Activated T-cell treated with anti-CD3 and anti-CD28 coated beads, Interleukin-2, amount 50 U/mL, for 4 hours (primary cell): ENCODE measurements at regions not wholly inside any gene's neighbourhood (a gene's known extent, or its start where the extent isn't known, plus 50 kb on each side); places are given as distances from the start of the nearest gene placed in this dataset.
"Not testable (repeated sequence)": the region's sequence is repeated elsewhere in the genome, so short reads cannot be mapped to it uniquely, and the experiment has no call there.

Experiments used
- ATAC-seq, 2 donors: fragments of 200-7000 bp; cut with Tn5 transposase; one replicate each; pipeline ENCODE4 v1.10.0; 2021
- DNase-seq: peaks from one replicate; pipeline ENCODE4 v3.0.0-alpha.2; 2020
- H3K27me3 Mint-ChIP-seq: one replicate; pipeline ENCODE4 v1.8.0; 2021; ENCODE audit warnings: low read depth, mixed read lengths
- H3K36me3 Mint-ChIP-seq: one replicate; pipeline ENCODE4 v1.8.0; 2022; ENCODE audit warnings: mixed read lengths; ENCODE audit not compliant: insufficient read depth
- H3K4me1 Mint-ChIP-seq: one replicate; pipeline ENCODE4 v1.8.0; 2021; ENCODE audit warnings: low read depth, mixed read lengths
- H3K4me3 Mint-ChIP-seq: one replicate; pipeline ENCODE4 v1.8.0; 2021; ENCODE audit warnings: mild to moderate bottlenecking, moderate library complexity, mixed read lengths
- H3K9me3 Mint-ChIP-seq: one replicate; pipeline ENCODE4 v1.8.0; 2021; ENCODE audit warnings: mixed read lengths

- H3K36me3 Mint-ChIP-seq, DNase-seq, H3K27me3 Mint-ChIP-seq, ATAC-seq, H3K4me3 Mint-ChIP-seq, H3K9me3 Mint-ChIP-seq: not testable (repeated sequence)
- H3K4me1 Mint-ChIP-seq: peaks cover 11% of the 10 kb centered on the region
These were observed 196.0 kb downstream of the KLRB1 start for GRCh38 chr12:9411616-9412268.

- not testable (repeated sequence) for DNase-seq, H3K9me3 Mint-ChIP-seq, ATAC-seq, H3K4me3 Mint-ChIP-seq, H3K4me1 Mint-ChIP-seq, H3K36me3 Mint-ChIP-seq, H3K27me3 Mint-ChIP-seq
These were observed 199.2 kb upstream of the PZP start for GRCh38 chr12:9407425-9407748.

DNA sequence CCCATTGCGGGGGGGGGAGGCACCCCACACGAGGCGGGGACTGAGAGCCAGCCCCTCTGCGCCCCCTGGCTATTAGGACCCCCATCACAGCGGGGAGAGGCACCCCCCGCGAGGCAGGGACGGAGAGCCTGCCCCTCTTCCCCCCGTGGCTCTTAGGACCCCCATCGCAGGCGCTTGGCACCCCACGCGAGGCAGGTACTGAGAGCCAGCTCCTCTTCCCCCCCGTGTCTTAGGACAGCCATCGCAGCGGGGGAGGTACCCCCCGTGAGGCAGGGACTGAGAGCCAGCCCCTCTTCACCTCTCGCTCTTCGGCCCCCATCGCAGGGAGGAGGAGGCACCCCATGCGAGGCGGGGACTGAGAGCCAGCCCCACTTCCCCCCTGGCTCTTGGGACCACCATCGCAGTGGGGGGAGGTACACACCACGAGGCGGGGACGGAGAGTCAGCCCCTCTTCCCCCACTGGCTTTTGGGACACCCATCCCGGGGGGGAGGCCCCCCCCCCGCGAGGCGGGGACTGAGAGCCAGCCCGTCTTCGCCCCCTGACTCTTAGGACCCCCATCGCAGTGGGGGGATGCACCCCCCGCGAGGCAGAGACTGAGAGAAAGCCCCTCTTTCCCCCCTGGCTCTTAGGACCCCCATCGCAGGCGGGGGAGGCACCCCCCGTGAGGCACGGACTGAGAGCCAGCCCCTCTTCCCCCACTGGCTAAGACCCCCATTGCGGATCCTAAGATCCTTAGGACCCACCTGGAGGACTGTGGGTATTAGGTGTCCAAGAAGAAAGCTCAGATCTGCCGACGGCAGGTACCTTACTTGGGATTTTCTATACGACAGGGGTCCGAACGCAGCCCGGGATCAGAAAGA lies 198.6 kb upstream of the PZP start:
- no peaks in the 10 kb centered on the region for H3K36me3 Mint-ChIP-seq

DNA sequence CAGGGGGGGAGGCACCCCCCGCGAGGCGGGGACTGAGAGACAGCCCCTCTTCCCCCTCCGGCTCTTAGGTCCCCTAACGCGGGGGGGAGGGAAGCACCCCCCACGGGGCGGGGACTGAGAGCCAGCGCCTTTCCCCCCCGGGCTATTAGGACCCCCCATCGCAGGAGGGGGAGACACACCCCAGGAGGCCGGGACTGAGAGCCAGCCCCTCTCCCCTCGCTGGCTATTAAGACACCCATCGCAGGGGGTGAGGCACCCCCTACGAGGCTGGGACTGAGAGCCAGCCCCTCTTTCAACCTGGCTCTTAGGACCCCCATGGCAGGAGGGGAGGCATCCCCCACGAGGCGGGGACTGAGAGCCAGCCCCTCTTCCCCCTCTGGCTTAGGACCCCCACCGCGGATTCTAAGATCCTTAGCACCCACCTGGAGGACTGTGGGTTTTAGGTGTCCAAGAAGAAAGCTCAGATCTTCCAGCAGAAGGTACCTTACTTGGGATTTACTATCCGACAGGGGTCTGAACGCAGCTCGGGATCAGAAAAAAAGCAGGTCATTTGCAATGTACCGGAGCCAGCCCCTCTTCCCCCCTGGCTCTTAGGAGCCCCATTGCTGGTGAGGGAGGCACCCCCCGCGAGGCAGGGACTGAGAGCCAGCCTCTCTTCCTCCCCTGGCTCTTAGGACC lies 197.8 kb upstream of the PZP start:
- no peak for DNase-seq
- no peak overlapping the region for H3K4me3 Mint-ChIP-seq
- H3K27me3 Mint-ChIP-seq: no peaks in the 10 kb centered on the region

More for the DNA sequence above, 198.6 kb upstream of the PZP start:
- Mint-ChIP-seq H3K9me3 (no peaks in the 10 kb centered on the region), H3K4me3 (no peak overlapping the region), H3K27me3 (no peaks in the 10 kb centered on the region), H3K4me1 (peaks cover under 1% of the 10 kb centered on the region)
- ATAC-seq (no peak), DNase-seq (no peak)

GRCh38 chr12:9404469-9405260 lies 196.5 kb upstream of the PZP start:
- no peak overlapping the region for H3K4me3 Mint-ChIP-seq
- ATAC-seq (no peak), DNase-seq (no peak)
- H3K36me3 Mint-ChIP-seq: no peaks in the 10 kb centered on the region
- H3K9me3 Mint-ChIP-seq: no peaks in the 10 kb centered on the region
- no peaks in the 10 kb centered on the region for H3K4me1 Mint-ChIP-seq
- H3K27me3 Mint-ChIP-seq: no peaks in the 10 kb centered on the region

More for the DNA sequence above, 197.8 kb upstream of the PZP start:
- H3K36me3 Mint-ChIP-seq: no peaks in the 10 kb centered on the region
- H3K9me3 Mint-ChIP-seq: no peaks in the 10 kb centered on the region
- H3K4me1 Mint-ChIP-seq: no peaks in the 10 kb centered on the region
- ATAC-seq: no peak

GRCh38 chr12:9404031-9404430 lies 195.8 kb upstream of the PZP start:
- H3K9me3 Mint-ChIP-seq: no peaks in the 10 kb centered on the region
- no peak for DNase-seq
- no peaks in the 10 kb centered on the region for H3K36me3 Mint-ChIP-seq
- no peaks in the 10 kb centered on the region for H3K27me3 Mint-ChIP-seq
- H3K4me1 Mint-ChIP-seq: no peaks in the 10 kb centered on the region
- ATAC-seq: no peak
- H3K4me3 Mint-ChIP-seq: no peak overlapping the region

GRCh38 chr12:9402432-9403040 lies 194.3 kb upstream of the PZP start:
- not testable (repeated sequence) for H3K27me3 Mint-ChIP-seq, ATAC-seq, H3K4me3 Mint-ChIP-seq, H3K36me3 Mint-ChIP-seq, H3K9me3 Mint-ChIP-seq, H3K4me1 Mint-ChIP-seq, DNase-seq

GRCh38 chr12:9396367-9396766 lies 188.2 kb upstream of the PZP start:
- DNase-seq, H3K9me3 Mint-ChIP-seq, H3K4me1 Mint-ChIP-seq, H3K27me3 Mint-ChIP-seq, ATAC-seq, H3K36me3 Mint-ChIP-seq, H3K4me3 Mint-ChIP-seq: not testable (repeated sequence)

DNA sequence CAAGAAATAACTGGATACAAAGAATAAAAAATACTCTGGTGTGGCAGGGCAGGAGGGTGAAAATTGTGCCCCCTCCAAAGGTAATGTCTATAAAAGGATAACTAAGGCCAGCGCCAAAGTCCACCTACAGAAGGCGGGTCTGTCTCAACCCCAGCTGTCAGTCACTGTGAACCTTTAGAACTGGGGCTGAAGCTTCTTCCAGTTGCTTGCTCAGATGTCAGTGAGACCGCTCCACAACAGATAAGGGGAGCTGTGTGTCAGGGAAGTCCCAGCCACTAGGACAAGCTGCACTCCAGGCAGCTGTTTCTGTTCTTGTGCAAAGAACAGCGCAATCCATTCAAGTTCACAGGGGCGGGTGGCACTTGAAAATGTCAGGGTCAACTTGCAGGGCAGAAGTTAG lies 187.0 kb upstream of the PZP start:
- not testable (repeated sequence) for ATAC-seq, H3K4me1 Mint-ChIP-seq, H3K9me3 Mint-ChIP-seq, H3K4me3 Mint-ChIP-seq, DNase-seq, H3K27me3 Mint-ChIP-seq, H3K36me3 Mint-ChIP-seq

DNA sequence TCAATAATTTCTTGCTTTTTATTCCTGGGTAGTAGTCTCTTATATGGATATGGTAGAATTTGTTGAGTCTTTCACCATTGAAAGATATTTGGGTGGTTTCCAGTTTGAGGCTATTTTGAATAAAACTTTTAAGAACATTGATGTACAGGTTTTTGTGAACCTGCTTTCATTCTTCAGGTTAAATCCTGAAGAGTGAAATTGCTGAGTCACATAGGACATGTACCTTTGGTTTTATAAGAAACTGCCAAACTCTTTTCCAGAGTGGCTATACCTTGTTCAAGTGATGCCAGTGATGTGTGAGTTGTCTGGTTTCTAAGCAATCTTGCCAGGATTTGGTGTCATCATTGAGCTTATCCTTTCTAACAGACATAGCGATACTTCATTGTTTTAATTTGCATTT lies 184.6 kb upstream of the PZP start:
- no peak for DNase-seq
- Mint-ChIP-seq H3K36me3 (peaks cover 3% of the 10 kb centered on the region), H3K4me3 (no peak overlapping the region)

DNA sequence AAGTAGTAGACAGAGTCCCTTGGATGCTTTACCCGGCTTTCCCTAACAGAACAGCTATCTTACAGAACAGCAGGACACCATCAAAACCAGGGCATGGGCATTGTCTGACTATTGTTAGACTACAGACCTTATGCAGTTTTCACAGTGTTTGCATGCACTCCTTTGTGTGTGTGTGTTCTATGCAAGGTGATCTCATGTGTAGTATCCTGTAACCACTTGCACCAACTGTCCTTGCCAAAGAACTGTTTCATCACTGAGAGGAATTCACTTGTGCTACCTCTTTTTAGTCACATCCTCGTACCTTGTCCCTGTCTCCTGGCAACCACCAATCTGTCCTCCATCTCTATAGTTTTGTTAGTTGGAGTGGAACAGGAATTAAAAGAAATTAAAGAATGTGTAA lies 183.6 kb upstream of the PZP start:
- no peak overlapping the region for H3K4me3 Mint-ChIP-seq
- no peak for DNase-seq
- H3K36me3 Mint-ChIP-seq: peaks cover 2% of the 10 kb centered on the region
- no peak for ATAC-seq
- peaks cover 16% of the 10 kb centered on the region for H3K4me1 Mint-ChIP-seq
- no peaks in the 10 kb centered on the region for H3K27me3 Mint-ChIP-seq
- H3K9me3 Mint-ChIP-seq: no peaks in the 10 kb centered on the region

More for the DNA sequence above, 184.6 kb upstream of the PZP start:
- Mint-ChIP-seq H3K9me3 (no peaks in the 10 kb centered on the region), H3K27me3 (no peaks in the 10 kb centered on the region), H3K4me1 (peaks cover 8% of the 10 kb centered on the region)
- ATAC-seq: no peak

DNA sequence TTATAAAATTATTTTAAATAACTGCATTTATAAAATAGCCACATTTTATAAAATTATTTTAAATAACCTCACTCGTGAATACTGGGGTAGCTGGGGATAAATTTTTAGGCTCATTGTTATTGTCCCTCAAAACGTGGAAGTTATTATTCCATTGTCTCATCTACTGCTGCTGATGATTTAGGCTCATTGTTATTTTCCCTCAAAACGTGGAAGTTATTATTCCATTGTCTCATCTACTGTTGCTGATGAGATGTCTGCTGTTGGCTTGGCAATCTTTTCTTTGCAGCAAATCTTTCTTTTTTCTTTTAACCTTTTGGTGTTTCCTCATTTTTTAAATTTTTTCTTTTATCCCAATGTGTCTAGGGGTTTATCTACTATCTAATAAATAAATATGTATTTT lies 182.6 kb upstream of the PZP start:
- DNase-seq (no peak), ATAC-seq (no peak)
- Mint-ChIP-seq H3K9me3 (no peaks in the 10 kb centered on the region), H3K36me3 (no peaks in the 10 kb centered on the region), H3K27me3 (no peaks in the 10 kb centered on the region), H3K4me3 (no peak overlapping the region), H3K4me1 (peaks cover 16% of the 10 kb centered on the region)

DNA sequence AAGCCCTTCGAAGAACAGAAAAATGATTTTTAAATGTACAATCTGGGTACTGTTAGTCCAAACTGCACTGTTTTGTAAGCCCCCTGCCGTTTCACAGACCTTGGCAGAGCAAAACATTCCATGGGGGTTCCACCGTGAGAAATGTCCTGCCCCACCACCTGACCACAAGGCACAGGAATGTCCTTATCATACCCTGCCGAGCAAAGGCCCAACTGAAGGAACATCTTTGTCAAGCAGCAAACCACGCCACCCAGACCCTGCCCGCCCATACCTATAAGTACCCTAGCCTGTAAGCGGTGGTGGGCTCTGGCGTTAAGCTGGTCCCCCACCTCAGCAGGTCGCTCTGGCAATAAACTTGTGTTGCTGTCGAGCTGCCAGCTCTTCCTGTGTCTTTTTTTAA lies 181.6 kb upstream of the PZP start:
- Mint-ChIP-seq H3K4me1 (peaks cover 16% of the 10 kb centered on the region), H3K36me3 (no peaks in the 10 kb centered on the region), H3K27me3 (no peaks in the 10 kb centered on the region), H3K4me3 (no peak overlapping the region), H3K9me3 (no peaks in the 10 kb centered on the region)
- ATAC-seq: no peak
- no peak for DNase-seq

DNA sequence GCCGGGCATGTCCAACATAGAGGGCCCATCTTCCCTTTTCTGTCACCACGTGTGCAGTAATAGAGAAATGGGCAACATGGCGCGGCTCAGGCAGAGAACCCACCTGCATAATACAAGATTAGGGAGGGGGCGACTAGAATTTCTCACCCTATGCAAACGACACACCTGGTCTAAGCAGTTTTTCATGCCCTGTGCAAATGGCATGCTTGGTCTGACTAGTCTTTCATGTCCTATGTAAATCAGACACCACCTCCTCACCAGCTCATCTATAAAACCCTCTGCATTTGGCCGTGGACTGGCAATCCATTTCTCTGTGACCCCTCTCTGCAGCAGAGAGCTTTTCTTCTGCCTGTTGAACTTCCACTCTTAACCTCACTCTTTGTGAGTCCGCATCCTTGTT lies 180.2 kb upstream of the PZP start:
- Mint-ChIP-seq H3K36me3 (no peaks in the 10 kb centered on the region), H3K27me3 (no peaks in the 10 kb centered on the region), H3K9me3 (no peaks in the 10 kb centered on the region), H3K4me1 (peaks cover 16% of the 10 kb centered on the region), H3K4me3 (no peak overlapping the region)
- DNase-seq (no peak), ATAC-seq (no peak)
